ENCODE measurements at regions not wholly inside any gene's neighbourhood (a gene's known extent, or its start where the extent isn't known, plus 50 kb on each side); places are given as distances from the start of the nearest gene placed in this dataset.

GRCh38 chr1:87786229-87786628, 457.5 kb downstream of the LMO4 start:
- no peak for TF ChIP-seq CTCF (conservative IDR thresholded peaks at IDR 0.05; ENCODE audit: low read depth, low read length)
- no peak overlapping the region for H3K4me3 ChIP-seq (ENCODE audit: low read depth, low read length)
- no peak for DNase-seq (ENCODE audit: low read depth)

- DNase-seq (ENCODE audit: low read depth): no peak
- no peak overlapping the region for H3K4me3 ChIP-seq (ENCODE audit: low read depth, low read length)
- no peak for TF ChIP-seq CTCF (conservative IDR thresholded peaks at IDR 0.05; ENCODE audit: low read depth, low read length)
Observed at GRCh38 chr1:87786861-87787545, 458.3 kb downstream of the LMO4 start.

- H3K4me3 ChIP-seq (ENCODE audit: low read depth, low read length): no peak overlapping the region
- peak; percentile 74 for DNase-seq (ENCODE audit: low read depth)
Observed at GRCh38 chr1:87787551-87787950, 458.9 kb downstream of the LMO4 start.

GRCh38 chr1:87790756-87791155, 462.1 kb downstream of the LMO4 start:
- no peak for DNase-seq (ENCODE audit: low read depth)
- no peak for TF ChIP-seq CTCF (conservative IDR thresholded peaks at IDR 0.05; ENCODE audit: low read depth, low read length)
- no peak overlapping the region for H3K4me3 ChIP-seq (ENCODE audit: low read depth, low read length)

More at GRCh38 chr1:87787551-87787950, 458.9 kb downstream of the LMO4 start:
- peak; percentile 53 for TF ChIP-seq CTCF (conservative IDR thresholded peaks at IDR 0.05; ENCODE audit: low read depth, low read length)

GRCh38 chr1:87791931-87792740, 463.5 kb downstream of the LMO4 start:
- no peak for DNase-seq (ENCODE audit: low read depth)
- TF ChIP-seq CTCF (conservative IDR thresholded peaks at IDR 0.05; ENCODE audit: low read depth, low read length): no peak
- no peak overlapping the region for H3K4me3 ChIP-seq (ENCODE audit: low read depth, low read length)

- peak; percentile 67 for DNase-seq (ENCODE audit: low read depth)
- H3K4me3 ChIP-seq (ENCODE audit: low read depth, low read length): no peak overlapping the region
- TF ChIP-seq CTCF (conservative IDR thresholded peaks at IDR 0.05; ENCODE audit: low read depth, low read length): no peak
Observed at GRCh38 chr1:87794788-87795614, 466.3 kb downstream of the LMO4 start.
